ENCODE measurements at regions not wholly inside any gene's neighbourhood (a gene's known extent, or its start where the extent isn't known, plus 50 kb on each side); places are given as distances from the start of the nearest gene placed in this dataset.

- TF ChIP-seq POLR2A (IDR thresholded peaks at IDR 0.05; ENCODE audit: low read length) (no peak), GATA1 (IDR thresholded peaks at IDR 0.05; ENCODE audit: low read depth, low read length) (no peak)
Measured at GRCh38 chr9:108339251-108339650, 516.5 kb downstream of the ACTL7B start.

Data from erythroblast (primary cell).